HepG2 (cell line): ENCODE measurements at regions not wholly inside any gene's neighbourhood (a gene's known extent, or its start where the extent isn't known, plus 50 kb on each side); places are given as distances from the start of the nearest gene placed in this dataset.

Experiments
- ATAC-seq: fragments of 200-7000 bp; cut with Tn5 transposase; 3 replicates; pipeline ENCODE4 v1.9.1; 2020; ENCODE audit warnings: mild to moderate bottlenecking, moderate library complexity
- BruUV-seq: library from RNA; stranded (reverse); fragments of 400-500 nt; replicated peaks from 2 replicates; lab custom pipeline; 2021; lab: Mats Ljungman, UMichigan
- CTCF ChIA-PET: fragments of 300-600 bp; formaldehyde crosslinking; extraction: SDS; loops from one replicate; lab custom pipeline; 2021; ENCODE audit warnings: low total read pairs, inconsistent platforms, low intra/inter-chr PET ratio; lab: Yijun Ruan, JAX
- POLR2A ChIA-PET: fragments of 350-600 bp; sonication (Branson Sonifier 250); formaldehyde crosslinking; loops from one replicate; lab custom pipeline; 2020; ENCODE audit warnings: antibody characterized with exemption, inconsistent platforms; lab: Yijun Ruan, JAX
- DNase-seq: peaks from one replicate; pipeline ENCODE4 v3.0.0-alpha.2; 2015; ENCODE audit warnings: low spot score
- FAIRE-seq: peaks from 3 replicates; lab custom pipeline; 2011; peaks lifted over from hg19 to GRCh38; lab: Jason Lieb, UNC
- H2AFZ ChIP-seq: one replicate; pipeline ENCODE4 v1.6.1; 2011; ENCODE audit warnings: low read length, inconsistent platforms
- H3K27ac ChIP-seq: fragments of 300-600 bp; 3 replicates; pipeline ENCODE4 v1.8.0; 2011; ENCODE audit warnings: mixed run types, mild to moderate bottlenecking, mixed read lengths, low read length, inconsistent platforms; ENCODE audit not compliant: insufficient read depth; ENCODE audit errors: extremely low read length
- H3K27me3 ChIP-seq, 2 experiments: fragments of 200-600 bp in 1 of 2; 2 replicates in 1 of 2; 3 replicates in 1 of 2; pipeline versions ENCODE4 v1.6.0 to v1.8.0; 2011; ENCODE audit warnings: low read length in 2 of 2, mild to moderate bottlenecking in 2 of 2, moderate library complexity in 2 of 2, inconsistent platforms in 1 of 2; ENCODE audit not compliant: insufficient read depth in 2 of 2, control insufficient read depth in 1 of 2
- H3K36me3 ChIP-seq, 2 experiments: fragments of 200-600 bp in 1 of 2; replicated peaks in 1 of 2; 2 replicates in 1 of 2; 3 replicates in 1 of 2; pipeline versions ENCODE4 v1.5.1 to v1.8.0; 2011; ENCODE audit warnings: low read length in 2 of 2, inconsistent platforms in 1 of 2; ENCODE audit not compliant: insufficient read depth in 2 of 2, control insufficient read depth in 1 of 2
- H3K4me1 ChIP-seq: 2 replicates; pipeline ENCODE4 v1.5.1; 2012; ENCODE audit warnings: low read length, inconsistent platforms; ENCODE audit not compliant: insufficient read depth
- H3K4me2 ChIP-seq: 2 replicates; pipeline ENCODE4 v1.6.0; 2011; ENCODE audit warnings: low read depth, low read length, inconsistent platforms
- H3K4me3 ChIP-seq, 3 experiments: fragments of 200-600 bp in 1 of 3; sonication (generic), shearing (Covaris generic) in 1 of 3; replicated peaks in 1 of 3; 2 replicates each; pipeline ENCODE4 v1.5.1; 2011 to 2016; ENCODE audit warnings: low read length in 3 of 3, inconsistent platforms in 2 of 3, low read depth in 2 of 3, mild to moderate bottlenecking in 2 of 3, control low read depth in 1 of 3, mixed read lengths in 1 of 3; ENCODE audit not compliant: insufficient read depth in 1 of 3
- H3K79me2 ChIP-seq: one replicate; pipeline ENCODE4 v1.6.1; 2011; ENCODE audit warnings: low read length, inconsistent platforms; ENCODE audit not compliant: insufficient read depth
- H3K9ac ChIP-seq: 2 replicates; pipeline ENCODE4 v1.6.0; 2011; ENCODE audit warnings: mild to moderate bottlenecking, low read depth, low read length, inconsistent platforms; ENCODE audit not compliant: insufficient read depth
- H3K9me3 ChIP-seq: 2 replicates; pipeline ENCODE4 v1.5.1; 2012; ENCODE audit warnings: mild to moderate bottlenecking, low read length
- H4K20me1 ChIP-seq: 2 replicates; pipeline ENCODE4 v1.6.0; 2011; ENCODE audit warnings: inconsistent platforms, mild to moderate bottlenecking, low read length, moderate library complexity; ENCODE audit not compliant: insufficient read depth
- ARNT ChIP-seq: fragments of 450-650 bp; IDR thresholded peaks from 2 replicates; pipeline ENCODE4 v1.6.1; 2017
- CSRNP2 ChIP-seq: sonication (generic); formaldehyde crosslinking; conservative IDR thresholded peaks from 2 replicates; pipeline ENCODE4 v1.8.0; 2022; ENCODE audit warnings: low read depth, missing genetic modification reagents
- MLLT10 ChIP-seq: sonication (generic); formaldehyde crosslinking; IDR thresholded peaks from 2 replicates; pipeline ENCODE4 v1.4.0; 2020; ENCODE audit warnings: missing genetic modification reagents
- NCOA2 ChIP-seq: sonication (generic); formaldehyde crosslinking; IDR thresholded peaks from 2 replicates; pipeline ENCODE4 v1.8.0; 2022; ENCODE audit warnings: inconsistent platforms
- SKIL ChIP-seq: sonication (generic); formaldehyde crosslinking; IDR thresholded peaks from 2 replicates; pipeline ENCODE4 v1.8.0; 2022; ENCODE audit warnings: missing genetic modification reagents, mild to moderate bottlenecking, moderate library complexity, borderline replicate concordance
- TBP ChIP-seq: sonication (generic); formaldehyde crosslinking; IDR thresholded peaks from 2 replicates; pipeline ENCODE4 v1.5.0; 2020; ENCODE audit warnings: missing genetic modification reagents
- ZNF281 ChIP-seq: sonication (generic); formaldehyde crosslinking; IDR thresholded peaks from 2 replicates; pipeline ENCODE4 v1.4.0; 2020; ENCODE audit warnings: missing genetic modification reagents, borderline replicate concordance
- ZNF777 ChIP-seq: sonication (generic); formaldehyde crosslinking; IDR thresholded peaks from 2 replicates; pipeline ENCODE4 v1.4.0; 2020; ENCODE audit warnings: missing genetic modification reagents
- WGBS: methylation state at CpG from one replicate; pipeline ENCODE4 v1.1.6; 2017; ENCODE audit warnings: low lambda C conversion rate; 5-methylcytosine and 5-hydroxymethylcytosine counted together
- in situ Hi-C: cut with HindIII; loops from 2 replicates; pipeline ENCODE4 v1.10.0; 2017; ENCODE audit warnings: low pct_unique_long_range_greater_than_20kb; ENCODE audit not compliant: extremely low pct_ligation_motif_present
- intact Hi-C: fragments of 100-400 bp; cut with micrococcal nuclease; formaldehyde crosslinking; loops from one replicate; pipeline ENCODE4 v1.10.0; 2022; ENCODE audit not compliant: unreplicated experiment

GRCh38 chr1:117739504-117739903, 133.7 kb downstream of the TENT5C start:
- BruUV-seq: no TSS peak
- WGBS: 97% methylated on average over 1 of the region's 1 CpG
- no peak overlapping the region for H3K9ac ChIP-seq
- no peaks in the 10 kb centered on the region for H3K27me3 ChIP-seq
- H3K36me3 ChIP-seq: no peaks in the 10 kb centered on the region
- in situ Hi-C loops: loop anchor here (10.0 kb wide), 1 partner anchor 205 kb away; no protein-coding TSS in a partner anchor
- H3K27ac ChIP-seq: no peak overlapping the region
- no peak overlapping the region for H3K4me2 ChIP-seq
- FAIRE-seq (no peak), ATAC-seq (no peak), DNase-seq (no peak)
- H3K4me3 ChIP-seq: no peak overlapping the region
- H2AFZ ChIP-seq: no peak overlapping the region
- TF ChIP-seq SKIL (CRISPR knock-in tag): no peak
- no peak for TF ChIP-seq TBP (CRISPR knock-in tag)
- no peak for TF ChIP-seq MLLT10 (CRISPR knock-in tag)
- TF ChIP-seq NCOA2 (CRISPR knock-in tag): no peak
- TF ChIP-seq CSRNP2 (CRISPR knock-in tag): no peak
- no peak for TF ChIP-seq ZNF777 (CRISPR knock-in tag)
- TF ChIP-seq ARNT: no peak
- no peak for TF ChIP-seq ZNF281 (CRISPR knock-in tag)
- no peaks in the 10 kb centered on the region for H3K79me2 ChIP-seq
- 0 out of 2 replicates have a peak, but pooled peaks cover 3% of the 10 kb centered on the region for H3K4me1 ChIP-seq
- H3K9me3 ChIP-seq: no peaks in the 10 kb centered on the region; the same call in 1 of the 2 replicates
- POLR2A ChIA-PET: no interaction called here
- no peaks in the 10 kb centered on the region for H4K20me1 ChIP-seq
- CTCF ChIA-PET: no interaction called here
- intact Hi-C loops: no loop called here
